WTC11 (cell line): ENCODE measurements at regions not wholly inside any gene's neighbourhood (a gene's known extent, or its start where the extent isn't known, plus 50 kb on each side); places are given as distances from the start of the nearest gene placed in this dataset.
"Not testable (repeated sequence)": the region's sequence is repeated elsewhere in the genome, so short reads cannot be mapped to it uniquely, and the experiment has no call there.

Experiments used
- ATF3 ChIP-seq: sonication (generic); formaldehyde crosslinking; conservative IDR thresholded peaks from 2 replicates; pipeline ENCODE4 v1.8.1; 2022; ENCODE audit warnings: mild to moderate bottlenecking, missing genetic modification reagents
- CTCF ChIP-seq: fragments of 200-600 bp; IDR thresholded peaks from 2 replicates; pipeline ENCODE4 v1.8.0; 2022; ENCODE audit warnings: antibody characterized with exemption
- E2F1 ChIP-seq: sonication (generic); formaldehyde crosslinking; IDR thresholded peaks from 2 replicates; pipeline ENCODE4 v1.8.0; 2022; ENCODE audit warnings: mild to moderate bottlenecking, missing genetic modification reagents
- E2F4 ChIP-seq: sonication (generic); formaldehyde crosslinking; IDR thresholded peaks from 2 replicates; pipeline ENCODE4 v1.8.1; 2022; ENCODE audit warnings: low read depth, mild to moderate bottlenecking, moderate library complexity, missing genetic modification reagents, borderline replicate concordance
- ESRRA ChIP-seq: sonication (generic); formaldehyde crosslinking; IDR thresholded peaks from 2 replicates; pipeline ENCODE4 v1.8.1; 2022; ENCODE audit warnings: mild to moderate bottlenecking, missing genetic modification reagents, borderline replicate concordance
- FOXP1 ChIP-seq: sonication (generic); formaldehyde crosslinking; IDR thresholded peaks from 2 replicates; pipeline ENCODE4 v1.8.0; 2022; ENCODE audit warnings: missing genetic modification reagents, mild to moderate bottlenecking, moderate library complexity, borderline replicate concordance
- HMGXB4 ChIP-seq: sonication (generic); formaldehyde crosslinking; IDR thresholded peaks from 2 replicates; pipeline ENCODE4 v1.8.1; 2023; ENCODE audit warnings: mild to moderate bottlenecking, moderate library complexity, missing genetic modification reagents
- JUN ChIP-seq: sonication (generic); formaldehyde crosslinking; IDR thresholded peaks from 2 replicates; pipeline ENCODE4 v1.8.0; 2023; ENCODE audit warnings: mild to moderate bottlenecking, missing genetic modification reagents
- NFATC4 ChIP-seq: fragments of 250-450 bp; sonication (Bioruptor Pico); IDR thresholded peaks from 2 replicates; pipeline ENCODE4 v1.9.0; 2021; ENCODE audit warnings: mild to moderate bottlenecking
- SP1 ChIP-seq: sonication (generic); formaldehyde crosslinking; conservative IDR thresholded peaks from 2 replicates; pipeline ENCODE4 v1.8.1; 2022; ENCODE audit warnings: missing genetic modification reagents
- ZNF219 ChIP-seq: sonication (generic); formaldehyde crosslinking; IDR thresholded peaks from 2 replicates; pipeline ENCODE4 v1.8.0; 2023; ENCODE audit warnings: missing genetic modification reagents, mild to moderate bottlenecking, borderline replicate concordance
- ZNF281 ChIP-seq: sonication (generic); formaldehyde crosslinking; IDR thresholded peaks from 2 replicates; pipeline ENCODE4 v1.8.0; 2023; ENCODE audit warnings: mild to moderate bottlenecking, missing genetic modification reagents
- ZNF423 ChIP-seq: fragments of 250-450 bp; sonication (Bioruptor Pico); IDR thresholded peaks from 2 replicates; pipeline ENCODE4 v2.1.2; 2022; ENCODE audit warnings: mild to moderate bottlenecking, moderate library complexity

GRCh38 chr4:111961026-111961425, 184.2 kb upstream of the FAM241A start:
- TF ChIP-seq E2F4 (CRISPR knock-in tag); SP1; E2F1; JUN (CRISPR knock-in tag); ZNF423; CTCF; HMGXB4 (CRISPR knock-in tag); FOXP1 (CRISPR knock-in tag); ZNF281 (CRISPR knock-in tag); ESRRA (CRISPR knock-in tag); ATF3; ZNF219 (CRISPR knock-in tag); NFATC4 (CRISPR knock-in tag): not testable (repeated sequence)
